GM18517 (cell line): ENCODE measurements at regions not wholly inside any gene's neighbourhood (a gene's known extent, or its start where the extent isn't known, plus 50 kb on each side); places are given as distances from the start of the nearest gene placed in this dataset.
"Not testable (repeated sequence)": the region's sequence is repeated elsewhere in the genome, so short reads cannot be mapped to it uniquely, and the experiment has no call there.

Experiments
- ATAC-seq: cut with Tn5 transposase; IDR thresholded peaks from one replicate; pipeline ENCODE4 v1.9.1; 2021; ENCODE audit warnings: mild to moderate bottlenecking, moderate library complexity; ENCODE audit not compliant: unreplicated experiment

- no peak for ATAC-seq
Measured at GRCh38 chr13:84132491-84132890, 250.2 kb upstream of the SLITRK1 start.

- no peak for ATAC-seq
Measured at GRCh38 chr13:84131249-84131648, 249.0 kb upstream of the SLITRK1 start.

- no peak for ATAC-seq
Measured at GRCh38 chr13:84130495-84131114, 248.3 kb upstream of the SLITRK1 start.

GRCh38 chr13:84129966-84130365 is 247.7 kb upstream of the SLITRK1 start:
- ATAC-seq: no peak

- ATAC-seq: no peak
Measured at GRCh38 chr13:84127597-84128128, 245.4 kb upstream of the SLITRK1 start.

- ATAC-seq: no peak
Measured at GRCh38 chr13:84126671-84127171, 244.4 kb upstream of the SLITRK1 start.

- ATAC-seq: no peak
Measured at GRCh38 chr13:84121456-84121855, 239.2 kb upstream of the SLITRK1 start.

- ATAC-seq: no peak
Measured at GRCh38 chr13:84118839-84119409, 236.7 kb upstream of the SLITRK1 start.

GRCh38 chr13:84098273-84098672 is 216.0 kb upstream of the SLITRK1 start:
- no peak for ATAC-seq

GRCh38 chr13:84097148-84097547 is 214.9 kb upstream of the SLITRK1 start:
- no peak for ATAC-seq

- no peak for ATAC-seq
Measured at GRCh38 chr13:84096216-84096615, 213.9 kb upstream of the SLITRK1 start.

- no peak for ATAC-seq
Measured at GRCh38 chr13:84088996-84089395, 206.7 kb upstream of the SLITRK1 start.

GRCh38 chr13:84086847-84087162 is 204.5 kb upstream of the SLITRK1 start:
- ATAC-seq: no peak

GRCh38 chr13:84086098-84086846 is 204.0 kb upstream of the SLITRK1 start:
- ATAC-seq: not testable (repeated sequence)

- no peak for ATAC-seq
Measured at GRCh38 chr13:84082462-84082861, 200.2 kb upstream of the SLITRK1 start.

GRCh38 chr13:84080748-84081530 is 198.7 kb upstream of the SLITRK1 start:
- no peak for ATAC-seq

- ATAC-seq: no peak
Measured at GRCh38 chr13:84077271-84077670, 195.0 kb upstream of the SLITRK1 start.

GRCh38 chr13:84076280-84076679 is 194.0 kb upstream of the SLITRK1 start:
- ATAC-seq: no peak

GRCh38 chr13:84050536-84050935 is 168.3 kb upstream of the SLITRK1 start:
- ATAC-seq: no peak

- no peak for ATAC-seq
Measured at GRCh38 chr13:84049443-84050219, 167.4 kb upstream of the SLITRK1 start.
